ENCODE measurements at regions not wholly inside any gene's neighbourhood (a gene's known extent, or its start where the extent isn't known, plus 50 kb on each side); places are given as distances from the start of the nearest gene placed in this dataset.

- peaks cover 0 to 3% (median 2%) of the 10 kb centered on the region in 5 donors for H3K9me3 ChIP-seq (ENCODE audit: control insufficient read depth in 5 of 5, low read length in 5 of 5)
- no peaks in the 10 kb centered on the region for H3K36me3 ChIP-seq (ENCODE audit: control insufficient read depth in 5 of 5, insufficient read depth in 5 of 5, low read length in 5 of 5)
- H3K27ac ChIP-seq (ENCODE audit: low read depth, low read length), result no peak overlapping the region
- H3K4me3 ChIP-seq (ENCODE audit: low read depth in 1 of 5, low read length in 5 of 5), result no peak overlapping the region
- no peak overlapping the region for H3K9ac ChIP-seq (ENCODE audit: low read length in 5 of 5)
- no peaks in the 10 kb centered on the region for H3K27me3 ChIP-seq (ENCODE audit: control insufficient read depth in 5 of 5, insufficient read depth in 4 of 5, low read length in 5 of 5)
- no peaks in the 10 kb centered on the region for H3K4me1 ChIP-seq (ENCODE audit: control insufficient read depth in 5 of 5, insufficient read depth in 5 of 5, low read length in 5 of 5)
Observed at GRCh38 chr6:80938131-80938530, 814.4 kb downstream of the TENT5A start.

GRCh38 chr6:80932359-80932758, 820.1 kb downstream of the TENT5A start:
- H3K27me3 ChIP-seq (ENCODE audit: control insufficient read depth in 5 of 5, insufficient read depth in 4 of 5, low read length in 5 of 5), result no peaks in the 10 kb centered on the region
- no peak overlapping the region for H3K9ac ChIP-seq (ENCODE audit: low read length in 5 of 5)
- H3K4me3 ChIP-seq (ENCODE audit: low read depth in 1 of 5, low read length in 5 of 5), result no peak overlapping the region
- H3K4me1 ChIP-seq (ENCODE audit: control insufficient read depth in 5 of 5, insufficient read depth in 5 of 5, low read length in 5 of 5), result no peaks in the 10 kb centered on the region
- H3K27ac ChIP-seq (ENCODE audit: low read depth, low read length), result no peak overlapping the region
- peaks cover 0 to 3% (median 2%) of the 10 kb centered on the region in 5 donors for H3K9me3 ChIP-seq (ENCODE audit: control insufficient read depth in 5 of 5, low read length in 5 of 5)
- H3K36me3 ChIP-seq (ENCODE audit: control insufficient read depth in 5 of 5, insufficient read depth in 5 of 5, low read length in 5 of 5), result no peaks in the 10 kb centered on the region

DNA sequence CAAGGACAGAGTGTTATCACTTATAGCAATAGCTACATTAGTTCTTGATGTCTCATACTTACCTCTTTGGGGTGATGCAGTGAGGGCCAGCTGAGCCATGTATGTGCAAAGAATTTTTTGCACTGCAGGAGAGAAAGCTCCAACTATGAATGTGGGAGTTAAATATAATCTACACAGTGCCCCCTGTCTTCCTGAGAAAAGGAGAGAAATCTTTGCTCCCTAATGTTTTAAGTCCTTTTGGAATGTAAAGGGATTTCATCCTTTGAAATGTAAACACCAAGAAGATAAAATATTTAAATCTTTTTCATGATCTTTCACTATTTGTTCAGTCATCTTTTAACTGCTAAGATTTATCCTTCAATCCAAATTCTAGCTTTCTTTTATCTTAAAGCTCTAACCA, 822.1 kb downstream of the TENT5A start:
- H3K27ac ChIP-seq (ENCODE audit: low read depth, low read length), result no peak overlapping the region
- H3K4me3 ChIP-seq (ENCODE audit: low read depth in 1 of 5, low read length in 5 of 5), result no peak overlapping the region
- peaks cover 0 to 7% (median 0%) of the 10 kb centered on the region in 5 donors for H3K9me3 ChIP-seq (ENCODE audit: control insufficient read depth in 5 of 5, low read length in 5 of 5)
- no peaks in the 10 kb centered on the region for H3K36me3 ChIP-seq (ENCODE audit: control insufficient read depth in 5 of 5, insufficient read depth in 5 of 5, low read length in 5 of 5)
- no peaks in the 10 kb centered on the region for H3K27me3 ChIP-seq (ENCODE audit: control insufficient read depth in 5 of 5, insufficient read depth in 4 of 5, low read length in 5 of 5)
- no peak overlapping the region for H3K9ac ChIP-seq (ENCODE audit: low read length in 5 of 5)
- H3K4me1 ChIP-seq (ENCODE audit: control insufficient read depth in 5 of 5, insufficient read depth in 5 of 5, low read length in 5 of 5), result no peaks in the 10 kb centered on the region

DNA sequence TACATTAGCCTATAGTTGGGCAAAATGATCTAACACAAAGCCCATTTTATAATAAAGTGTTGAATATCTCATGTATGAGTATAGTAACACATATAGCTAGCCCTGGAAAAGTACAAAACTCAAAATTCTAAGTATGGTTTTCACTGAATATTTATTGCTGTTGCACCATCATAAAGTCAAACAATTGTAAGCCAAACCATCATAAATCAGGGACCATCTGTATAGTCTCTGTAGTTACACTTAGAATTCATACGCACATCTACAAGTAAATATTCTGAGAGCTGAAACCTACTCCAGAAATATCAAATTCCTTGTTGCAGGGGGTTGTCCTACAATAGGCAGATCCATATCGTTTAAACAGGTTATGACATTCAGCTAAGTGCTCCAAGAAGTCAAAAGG, 817.3 kb downstream of the BCKDHB start:
- no peaks in the 10 kb centered on the region for H3K36me3 ChIP-seq (ENCODE audit: control insufficient read depth in 5 of 5, insufficient read depth in 5 of 5, low read length in 5 of 5)
- H3K9me3 ChIP-seq (ENCODE audit: control insufficient read depth in 5 of 5, low read length in 5 of 5), result peaks cover 0 to 6% (median 0%) of the 10 kb centered on the region in 5 donors
- H3K4me1 ChIP-seq (ENCODE audit: control insufficient read depth in 5 of 5, insufficient read depth in 5 of 5, low read length in 5 of 5), result no peaks in the 10 kb centered on the region
- no peaks in the 10 kb centered on the region for H3K27me3 ChIP-seq (ENCODE audit: control insufficient read depth in 5 of 5, insufficient read depth in 4 of 5, low read length in 5 of 5)
- no peak overlapping the region for H3K27ac ChIP-seq (ENCODE audit: low read depth, low read length)
- H3K4me3 ChIP-seq (ENCODE audit: low read depth in 1 of 5, low read length in 5 of 5), result no peak overlapping the region
- H3K9ac ChIP-seq (ENCODE audit: low read length in 5 of 5), result no peak overlapping the region

DNA sequence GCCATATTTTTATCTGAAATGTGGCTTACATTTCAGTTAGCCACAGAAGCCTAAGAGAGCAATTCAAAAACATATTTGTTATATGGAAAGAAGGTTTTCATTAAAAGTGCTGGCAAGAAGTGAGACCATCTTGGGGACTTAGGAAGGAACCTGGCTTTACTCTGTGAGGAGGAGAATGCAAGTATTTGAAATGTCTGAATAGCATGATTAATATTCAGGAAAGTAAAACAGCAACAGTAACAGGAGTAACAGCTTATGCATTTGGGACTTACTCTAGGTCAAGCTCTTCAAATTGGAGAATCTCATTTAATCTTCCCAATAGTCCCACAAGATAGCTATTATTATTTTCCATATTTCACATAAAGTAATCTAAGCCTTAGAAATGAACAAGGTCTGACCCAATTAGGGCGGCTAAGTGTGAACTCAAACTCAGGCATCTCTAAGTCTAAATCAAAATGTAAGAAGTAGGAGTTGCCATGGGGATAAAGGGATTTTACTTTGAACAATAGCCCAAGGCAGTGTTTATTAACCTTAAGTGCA, 816.5 kb downstream of the BCKDHB start:
- Histone ChIP-seq H3K4me1 (ENCODE audit: control insufficient read depth in 5 of 5, insufficient read depth in 5 of 5, low read length in 5 of 5) (no peaks in the 10 kb centered on the region), H3K9ac (ENCODE audit: low read length in 5 of 5) (no peak overlapping the region), H3K9me3 (ENCODE audit: control insufficient read depth in 5 of 5, low read length in 5 of 5) (peaks cover 0 to 6% (median 0%) of the 10 kb centered on the region in 5 donors), H3K27ac (ENCODE audit: low read depth, low read length) (no peak overlapping the region), H3K36me3 (ENCODE audit: control insufficient read depth in 5 of 5, insufficient read depth in 5 of 5, low read length in 5 of 5) (no peaks in the 10 kb centered on the region), H3K4me3 (ENCODE audit: low read depth in 1 of 5, low read length in 5 of 5) (no peak overlapping the region), H3K27me3 (ENCODE audit: control insufficient read depth in 5 of 5, insufficient read depth in 4 of 5, low read length in 5 of 5) (no peaks in the 10 kb centered on the region)

GRCh38 chr6:80921861-80922460, 815.5 kb downstream of the BCKDHB start:
- Histone ChIP-seq H3K4me3 (ENCODE audit: low read depth in 1 of 5, low read length in 5 of 5) (no peak overlapping the region), H3K9me3 (ENCODE audit: control insufficient read depth in 5 of 5, low read length in 5 of 5) (peaks cover 0 to 6% (median 0%) of the 10 kb centered on the region in 5 donors), H3K27me3 (ENCODE audit: control insufficient read depth in 5 of 5, insufficient read depth in 4 of 5, low read length in 5 of 5) (no peaks in the 10 kb centered on the region), H3K9ac (ENCODE audit: low read length in 5 of 5) (no peak overlapping the region), H3K36me3 (ENCODE audit: control insufficient read depth in 5 of 5, insufficient read depth in 5 of 5, low read length in 5 of 5) (no peaks in the 10 kb centered on the region), H3K4me1 (ENCODE audit: control insufficient read depth in 5 of 5, insufficient read depth in 5 of 5, low read length in 5 of 5) (no peaks in the 10 kb centered on the region), H3K27ac (ENCODE audit: low read depth, low read length) (no peak overlapping the region)

DNA sequence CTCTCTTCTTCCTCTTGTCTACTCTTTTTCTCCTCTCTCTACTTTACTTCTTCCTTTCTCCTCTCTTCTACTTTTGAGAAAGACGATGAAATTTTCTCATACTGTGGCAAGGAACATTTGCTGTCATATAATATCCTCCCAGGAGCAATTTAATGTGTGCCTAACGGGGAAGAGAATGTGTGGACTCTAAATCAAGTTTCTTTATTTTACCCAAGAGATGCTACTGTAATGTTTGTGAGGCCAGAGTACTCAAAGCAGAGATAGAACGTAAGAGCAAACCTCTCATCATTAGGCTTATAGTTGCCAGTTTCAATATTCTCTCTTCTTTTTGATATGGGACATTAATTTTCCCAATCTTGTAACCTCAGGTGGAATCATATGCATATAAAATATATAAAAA, 801.4 kb downstream of the BCKDHB start:
- Histone ChIP-seq H3K9ac (ENCODE audit: low read length in 5 of 5) (no peak overlapping the region), H3K4me3 (ENCODE audit: low read depth in 1 of 5, low read length in 5 of 5) (no peak overlapping the region), H3K36me3 (ENCODE audit: control insufficient read depth in 5 of 5, insufficient read depth in 5 of 5, low read length in 5 of 5) (no peaks in the 10 kb centered on the region), H3K27ac (ENCODE audit: low read depth, low read length) (no peak overlapping the region), H3K4me1 (ENCODE audit: control insufficient read depth in 5 of 5, insufficient read depth in 5 of 5, low read length in 5 of 5) (peaks cover 0 to 4% (median 0%) of the 10 kb centered on the region in 5 donors), H3K27me3 (ENCODE audit: control insufficient read depth in 5 of 5, insufficient read depth in 4 of 5, low read length in 5 of 5) (no peaks in the 10 kb centered on the region), H3K9me3 (ENCODE audit: control insufficient read depth in 5 of 5, low read length in 5 of 5) (no peaks in the 10 kb centered on the region)

DNA sequence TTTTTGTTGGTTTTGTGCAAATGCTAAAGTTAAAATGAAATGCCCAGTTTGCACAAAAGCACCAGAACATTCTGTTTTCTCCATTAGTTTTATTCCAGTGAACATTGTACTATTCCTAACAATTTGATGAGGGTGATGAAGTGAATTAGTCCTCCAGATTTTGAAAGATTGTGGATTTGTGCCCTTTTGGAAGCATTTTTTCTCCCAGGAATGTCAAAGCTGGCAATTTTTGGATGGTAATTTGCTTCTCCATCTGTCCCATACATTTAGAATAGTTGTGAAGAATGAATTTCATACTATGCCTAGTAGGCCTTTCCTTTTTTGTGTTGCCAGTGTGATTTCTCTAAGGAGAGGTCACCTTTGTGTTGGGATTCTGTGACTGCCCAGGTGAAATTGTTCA, 797.2 kb downstream of the BCKDHB start:
- Histone ChIP-seq H3K9me3 (ENCODE audit: control insufficient read depth in 5 of 5, low read length in 5 of 5) (peaks cover 4 to 16% (median 6%) of the 10 kb centered on the region in 5 donors), H3K4me1 (ENCODE audit: control insufficient read depth in 5 of 5, insufficient read depth in 5 of 5, low read length in 5 of 5) (peaks cover 0 to 4% (median 0%) of the 10 kb centered on the region in 5 donors), H3K27me3 (ENCODE audit: control insufficient read depth in 5 of 5, insufficient read depth in 4 of 5, low read length in 5 of 5) (no peaks in the 10 kb centered on the region), H3K9ac (ENCODE audit: low read length in 5 of 5) (no peak overlapping the region), H3K27ac (ENCODE audit: low read depth, low read length) (no peak overlapping the region), H3K36me3 (ENCODE audit: control insufficient read depth in 5 of 5, insufficient read depth in 5 of 5, low read length in 5 of 5) (no peaks in the 10 kb centered on the region), H3K4me3 (ENCODE audit: low read depth in 1 of 5, low read length in 5 of 5) (no peak overlapping the region)

GRCh38 chr6:80886475-80886874, 780.0 kb downstream of the BCKDHB start:
- no peak overlapping the region for H3K4me3 ChIP-seq (ENCODE audit: low read depth in 1 of 5, low read length in 5 of 5)
- H3K27ac ChIP-seq (ENCODE audit: low read depth, low read length), result no peak overlapping the region
- H3K36me3 ChIP-seq (ENCODE audit: control insufficient read depth in 5 of 5, insufficient read depth in 5 of 5, low read length in 5 of 5), result no peaks in the 10 kb centered on the region
- no peaks in the 10 kb centered on the region for H3K4me1 ChIP-seq (ENCODE audit: control insufficient read depth in 5 of 5, insufficient read depth in 5 of 5, low read length in 5 of 5)
- no peaks in the 10 kb centered on the region for H3K27me3 ChIP-seq (ENCODE audit: control insufficient read depth in 5 of 5, insufficient read depth in 4 of 5, low read length in 5 of 5)
- H3K9ac ChIP-seq (ENCODE audit: low read length in 5 of 5), result no peak overlapping the region
- H3K9me3 ChIP-seq (ENCODE audit: control insufficient read depth in 5 of 5, low read length in 5 of 5), result no peaks in the 10 kb centered on the region

GRCh38 chr6:80872951-80873308, 766.5 kb downstream of the BCKDHB start:
- H3K4me1 ChIP-seq (ENCODE audit: control insufficient read depth in 5 of 5, insufficient read depth in 5 of 5, low read length in 5 of 5), result peaks cover 0 to 8% (median 0%) of the 10 kb centered on the region in 5 donors
- H3K27ac ChIP-seq (ENCODE audit: low read depth, low read length), result no peak overlapping the region
- H3K4me3 ChIP-seq (ENCODE audit: low read depth in 1 of 5, low read length in 5 of 5), result no peak overlapping the region
- no peaks in the 10 kb centered on the region for H3K27me3 ChIP-seq (ENCODE audit: control insufficient read depth in 5 of 5, insufficient read depth in 4 of 5, low read length in 5 of 5)
- H3K9ac ChIP-seq (ENCODE audit: low read length in 5 of 5), result no peak overlapping the region
- H3K36me3 ChIP-seq (ENCODE audit: control insufficient read depth in 5 of 5, insufficient read depth in 5 of 5, low read length in 5 of 5), result no peaks in the 10 kb centered on the region
- H3K9me3 ChIP-seq (ENCODE audit: control insufficient read depth in 5 of 5, low read length in 5 of 5), result peaks cover 0 to 5% (median 2%) of the 10 kb centered on the region in 5 donors
